HG03097 (cell line): ENCODE measurements at regions not wholly inside any gene's neighbourhood (a gene's known extent, or its start where the extent isn't known, plus 50 kb on each side); places are given as distances from the start of the nearest gene placed in this dataset.

Experiments used
- ATAC-seq: cut with Tn5 transposase; IDR thresholded peaks from one replicate; pipeline ENCODE4 v1.9.1; 2021; ENCODE audit not compliant: unreplicated experiment, low FRiP score

DNA sequence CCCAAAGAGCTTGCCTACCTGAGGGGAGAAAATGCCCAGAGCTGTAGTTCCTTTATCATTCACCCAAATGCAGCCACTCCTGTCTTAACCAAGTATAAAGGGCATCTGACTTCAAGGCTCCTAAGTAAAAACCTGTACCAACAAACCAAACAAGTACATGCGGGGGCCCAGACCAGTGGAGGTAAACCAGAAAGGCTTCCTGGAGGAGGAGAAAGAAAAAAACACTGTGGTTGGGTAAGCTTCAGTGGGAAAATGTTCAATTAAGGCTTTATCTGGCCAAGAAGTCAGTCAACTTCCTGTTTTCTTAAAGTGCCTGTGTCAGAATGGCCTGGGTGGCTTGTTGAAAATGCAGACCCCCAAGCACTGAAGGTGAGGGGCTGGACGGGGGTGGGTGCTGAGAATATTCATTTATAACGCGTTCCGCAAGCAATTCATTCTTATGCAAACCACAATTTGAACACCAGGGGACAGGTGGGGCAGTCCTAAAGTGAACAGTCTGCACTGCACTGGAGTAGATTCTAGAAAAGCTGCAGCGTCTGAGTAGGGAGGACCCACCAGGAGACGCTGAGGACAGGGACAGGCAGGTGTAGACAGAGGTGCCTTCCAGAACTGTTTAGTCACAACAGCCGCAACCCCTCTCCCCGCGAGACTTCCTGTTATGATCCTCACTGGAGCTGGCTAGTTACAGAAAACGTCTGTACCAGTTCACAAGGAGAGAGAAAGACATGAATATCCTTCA lies 467.1 kb downstream of the SOX9 start:
- ATAC-seq = no peak

DNA sequence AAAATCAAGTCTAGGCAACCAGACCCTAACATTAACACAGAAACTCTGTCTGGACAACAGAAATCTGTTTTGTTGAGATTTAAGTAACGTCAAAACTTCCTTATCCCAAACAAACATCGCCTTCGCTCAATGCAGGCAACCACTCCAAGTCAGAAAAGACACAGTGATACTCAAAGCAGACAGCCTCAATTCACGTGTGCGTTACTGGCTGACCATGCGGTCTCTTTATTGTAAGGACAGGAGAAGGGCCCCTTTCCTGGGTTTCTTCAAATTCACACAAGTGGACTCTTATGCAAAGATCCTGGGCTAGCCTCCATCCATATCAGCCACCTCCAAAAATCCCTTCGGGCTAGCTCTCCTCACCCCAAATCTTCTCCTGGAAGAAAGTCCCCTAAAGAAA lies 467.7 kb downstream of the SOX9 start:
- ATAC-seq = no peak

DNA sequence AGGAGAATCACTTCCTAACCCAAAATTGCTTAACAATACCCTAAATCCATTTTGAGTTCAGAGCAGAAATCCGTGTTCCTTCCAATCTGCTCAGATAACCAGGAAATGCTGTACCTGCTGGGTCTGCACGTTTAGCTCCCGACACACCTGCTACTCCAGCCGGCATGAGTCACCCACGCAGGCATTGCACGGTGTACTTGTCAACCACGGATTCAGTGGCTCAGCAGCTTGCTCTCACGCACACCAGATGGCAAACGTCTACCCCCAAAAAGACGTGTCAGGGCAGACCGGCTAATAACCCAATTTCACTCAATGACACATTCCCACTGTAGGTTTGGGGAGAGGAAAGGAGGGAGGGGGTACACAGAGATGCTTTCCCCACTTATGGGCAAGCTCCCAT lies 468.1 kb downstream of the SOX9 start:
- no peak for ATAC-seq

DNA sequence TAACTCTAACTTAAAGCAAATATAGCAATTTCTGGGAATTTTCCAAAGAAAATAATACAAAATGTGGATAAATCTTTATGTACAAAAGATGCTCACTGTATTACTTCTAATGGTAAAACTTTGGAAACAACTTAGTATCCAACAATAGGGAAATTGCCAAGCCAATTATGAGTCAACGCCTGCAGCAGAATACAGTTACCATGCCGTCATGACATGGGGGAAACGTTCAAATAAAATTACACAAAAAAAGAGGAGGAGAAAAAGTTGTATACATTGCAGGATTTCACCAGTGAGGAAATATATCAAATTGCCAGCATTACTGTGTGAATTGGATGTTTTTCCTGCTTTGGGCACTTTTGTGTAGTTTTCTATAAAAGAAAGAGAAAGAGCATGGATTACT lies 469.6 kb downstream of the SOX9 start:
- no peak for ATAC-seq

DNA sequence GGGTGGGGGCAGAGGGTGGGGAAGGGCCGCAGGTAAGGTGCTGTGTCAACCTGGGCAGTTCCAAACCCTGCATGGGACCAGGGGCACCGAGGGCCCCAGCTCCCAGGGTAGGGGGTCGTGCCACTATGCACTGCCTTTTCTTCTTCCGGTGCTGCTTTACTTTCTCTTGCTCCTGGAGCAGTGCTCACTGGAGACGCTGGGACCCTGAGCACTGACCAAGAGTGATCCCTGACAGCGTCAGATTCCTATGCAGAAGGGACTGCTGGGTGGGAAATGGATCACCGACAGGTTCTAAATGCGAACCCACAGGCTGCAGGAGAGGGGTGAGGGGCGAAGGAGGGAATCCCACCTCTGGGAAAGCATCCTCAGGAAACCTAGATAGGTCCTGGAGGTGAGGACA lies 470.1 kb downstream of the SOX9 start:
- ATAC-seq = no peak

DNA sequence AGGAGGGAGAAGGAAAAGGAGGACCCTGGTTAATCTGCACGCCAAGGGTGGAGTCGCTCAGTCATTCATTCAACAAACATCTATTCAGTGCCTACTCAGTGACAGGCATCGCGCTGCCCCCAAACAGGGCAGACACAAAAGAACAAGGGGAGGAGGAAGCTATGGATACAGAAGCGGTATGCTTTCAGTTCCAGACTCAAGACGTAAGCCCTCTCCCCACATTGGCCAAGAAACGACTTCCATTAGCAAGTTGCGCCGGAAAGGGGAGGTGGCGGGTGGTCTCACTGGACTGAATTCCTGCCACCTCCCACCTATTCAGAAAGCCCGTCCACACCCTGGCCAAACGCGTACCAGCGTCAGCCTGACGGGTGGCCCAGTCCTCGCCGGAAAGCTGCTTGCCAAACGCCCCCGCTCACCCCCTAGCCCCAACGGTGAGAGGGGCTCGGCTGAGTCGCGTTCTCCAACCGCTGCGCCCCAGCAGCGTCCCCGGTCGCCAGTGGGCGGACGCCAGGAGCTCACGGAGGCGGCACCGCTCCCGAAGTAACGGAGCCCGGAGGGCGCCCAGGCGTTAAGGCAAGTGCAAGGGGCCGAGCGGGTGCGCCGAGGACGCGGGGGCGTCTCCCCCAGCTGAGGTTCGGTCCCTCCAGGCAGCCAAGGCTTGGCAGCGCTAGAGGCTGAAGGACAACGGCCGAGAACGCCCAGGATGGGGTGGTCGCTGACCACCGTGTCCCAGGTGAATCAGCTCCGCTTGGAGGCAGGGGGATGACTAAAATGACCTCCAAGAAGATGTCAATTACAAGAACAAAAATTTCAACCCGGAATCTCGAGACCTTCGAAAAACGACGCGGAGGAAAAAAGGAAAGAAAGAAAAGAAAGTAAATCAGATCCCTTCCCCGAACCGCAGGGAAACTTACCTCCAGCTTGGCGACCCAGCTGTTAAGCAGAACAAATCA lies 470.7 kb downstream of the SOX9 start:
- no peak for ATAC-seq

DNA sequence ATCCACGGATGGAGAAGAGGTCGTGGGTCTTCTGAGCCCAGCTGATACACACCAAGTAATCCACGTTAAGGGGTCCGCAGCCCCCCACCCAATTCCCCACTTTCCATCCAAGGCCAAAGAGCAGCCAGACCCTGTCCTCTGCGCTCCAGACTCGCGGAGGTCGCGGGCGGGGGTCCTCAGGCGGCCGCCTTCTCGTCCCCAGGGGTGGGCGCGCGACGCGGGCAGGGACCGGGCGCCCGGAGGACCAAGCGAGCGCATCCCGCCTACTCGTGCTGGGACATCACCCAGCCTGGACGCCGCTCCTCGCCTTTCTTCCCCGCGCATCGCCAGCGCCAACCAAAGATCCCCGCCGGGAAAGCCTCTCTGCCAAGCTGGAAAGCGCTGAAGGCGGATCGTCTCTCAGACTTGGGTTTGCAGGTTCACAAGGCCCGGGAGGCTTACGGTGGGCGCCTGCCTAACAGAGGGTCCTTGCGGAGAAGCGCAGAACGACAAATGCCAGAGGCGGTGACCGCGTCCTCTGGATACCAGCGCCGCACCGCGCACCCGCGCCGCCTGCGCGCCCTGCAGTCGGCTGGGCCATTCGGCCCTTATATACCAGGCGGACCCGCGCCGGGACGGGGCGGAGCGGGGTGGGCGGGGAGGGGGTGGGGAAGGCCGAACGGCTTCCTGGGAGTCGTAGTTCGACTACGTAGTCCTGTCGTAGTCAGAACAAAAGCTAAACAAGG lies 471.6 kb downstream of the SOX9 start:
- peak; percentile 74 for ATAC-seq

DNA sequence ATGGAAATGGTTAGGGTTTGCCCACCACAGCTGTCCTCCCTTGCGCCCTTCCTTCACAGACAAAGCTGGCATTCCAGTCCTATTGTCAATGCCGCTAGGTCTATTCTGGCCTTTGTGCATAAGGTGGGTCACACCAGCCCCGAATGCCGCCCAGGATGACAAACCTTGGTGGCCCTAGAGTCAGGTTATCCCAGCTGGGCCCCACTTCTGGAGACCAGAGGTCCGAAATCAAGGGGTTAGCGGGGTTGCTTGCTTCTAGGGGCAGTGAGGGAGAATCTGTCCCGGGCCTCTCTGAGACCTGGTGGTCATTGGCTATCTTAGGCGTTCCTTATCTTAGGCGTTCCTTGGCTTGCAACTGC lies 472.1 kb downstream of the SOX9 start:
- ATAC-seq = no peak

DNA sequence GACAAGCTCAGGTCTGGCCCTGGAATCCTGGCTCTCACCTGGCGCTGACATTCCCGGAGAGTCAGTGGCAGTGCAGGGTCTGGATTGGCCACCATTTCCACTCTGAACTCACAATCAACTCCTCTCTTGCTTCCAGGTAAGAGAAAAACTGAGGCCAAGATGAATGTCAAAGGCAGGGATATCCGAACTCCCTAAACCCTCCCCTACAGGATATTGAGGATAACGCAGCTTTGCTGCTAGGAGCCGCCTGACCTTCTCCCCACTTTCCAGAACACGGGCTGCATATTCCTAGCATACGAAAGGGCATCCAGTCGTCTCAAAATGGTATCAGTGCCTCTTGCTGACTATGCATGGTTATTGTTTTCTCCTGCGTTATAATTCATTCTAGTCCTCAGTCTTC lies 473.4 kb downstream of the SOX9 start:
- ATAC-seq = no peak
